Esophagus muscularis mucosa (tissue), 4 donors: ENCODE measurements at regions not wholly inside any gene's neighbourhood (a gene's known extent, or its start where the extent isn't known, plus 50 kb on each side); places are given as distances from the start of the nearest gene placed in this dataset.

Experiments
- CTCF ChIP-seq, 3 experiments: fragments of 200-600 bp in 2 of 3; fragments of 450-650 bp in 1 of 3; sonication (generic) in 2 of 3; IDR thresholded peaks; one replicate each; pipeline ENCODE4 v1.5.1; 2017 to 2019; ENCODE audit warnings: antibody characterized with exemption in 3 of 3, mild to moderate bottlenecking in 2 of 3, moderate library complexity in 1 of 3
- EP300 ChIP-seq: sonication (generic); formaldehyde crosslinking; IDR thresholded peaks from one replicate; pipeline ENCODE4 v1.6.1; 2017; ENCODE audit warnings: antibody characterized with exemption
- POLR2A ChIP-seq: fragments of 450-650 bp; IDR thresholded peaks from one replicate; pipeline ENCODE4 v1.6.1; 2017; ENCODE audit warnings: antibody characterized with exemption, moderate library complexity, mild to moderate bottlenecking, low read depth

GRCh38 chr1:53401813-53402745 lies 57.1 kb upstream of the DMRTB1 start:
- no peak for TF ChIP-seq POLR2A
- TF ChIP-seq CTCF (IDR thresholded peaks at IDR 0.05), result no peak
- no peak for TF ChIP-seq EP300
